NCI-H69 (cell line): ENCODE measurements at regions not wholly inside any gene's neighbourhood (a gene's known extent, or its start where the extent isn't known, plus 50 kb on each side); places are given as distances from the start of the nearest gene placed in this dataset.

Source experiments
- DNase-seq: peaks from one replicate; lab custom pipeline; 2025; lab: John Stamatoyannopoulos, UW

- DNase-seq = no peak
Measured at GRCh38 chr3:17798000-17798399, 55.6 kb upstream of the TBC1D5 start.

GRCh38 chr3:17795711-17796110 lies 53.3 kb upstream of the TBC1D5 start:
- no peak for DNase-seq

GRCh38 chr3:17795280-17795679 lies 52.8 kb upstream of the TBC1D5 start:
- DNase-seq = no peak

DNA sequence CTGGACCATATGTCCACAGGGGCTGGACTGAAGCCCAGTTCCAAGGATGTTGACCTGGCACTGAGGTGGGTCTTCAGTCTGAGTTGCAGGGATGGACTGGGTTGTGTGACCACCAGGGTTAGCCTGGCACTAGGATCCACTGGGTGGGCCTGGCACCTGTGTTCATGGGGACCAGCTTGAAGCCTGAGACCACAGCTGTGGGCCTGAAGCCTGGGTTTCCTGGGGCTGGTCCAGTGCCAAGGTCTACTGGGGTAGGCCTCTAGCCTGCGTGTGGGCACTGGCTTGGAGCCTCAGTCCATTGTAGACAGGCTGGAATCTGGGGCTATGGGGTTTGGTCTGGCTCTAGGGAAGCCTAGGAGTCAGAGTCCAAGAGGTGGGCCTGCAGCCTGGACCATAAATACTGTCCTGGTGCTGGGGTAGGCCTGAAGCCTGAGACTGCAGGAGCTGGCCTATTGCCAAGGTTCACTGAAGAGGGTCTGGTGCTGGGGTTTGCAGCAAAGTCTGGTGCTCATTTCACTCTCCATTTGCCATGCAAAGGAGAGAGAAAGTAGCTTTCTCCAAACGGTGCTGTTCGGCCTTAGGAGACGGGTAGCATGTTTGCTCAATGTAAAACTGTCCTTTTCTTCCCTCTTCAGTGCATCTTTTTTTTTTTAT lies 51.2 kb upstream of the TBC1D5 start:
- DNase-seq = no peak
